ENCODE measurements at regions not wholly inside any gene's neighbourhood (a gene's known extent, or its start where the extent isn't known, plus 50 kb on each side); places are given as distances from the start of the nearest gene placed in this dataset.

GRCh38 chr13:64866331-64866730 lies 2363.8 kb downstream of the PCDH9 start:
- no peak for DNase-seq (ENCODE audit: low read depth in 4 of 4, low spot score in 1 of 4)

- DNase-seq (ENCODE audit: low read depth in 4 of 4, low spot score in 1 of 4), result no peak
Observed at GRCh38 chr13:64855506-64855905, 2374.6 kb downstream of the PCDH9 start.

GRCh38 chr13:64850017-64850416 lies 2380.1 kb downstream of the PCDH9 start:
- DNase-seq (ENCODE audit: low read depth in 4 of 4, low spot score in 1 of 4), result no peak

GRCh38 chr13:64849196-64849595 lies 2380.9 kb downstream of the PCDH9 start:
- no peak for DNase-seq (ENCODE audit: low read depth in 4 of 4, low spot score in 1 of 4)

- no peak for DNase-seq (ENCODE audit: low read depth in 4 of 4, low spot score in 1 of 4)
Observed at GRCh38 chr13:64847767-64848166, 2382.4 kb downstream of the PCDH9 start.

- no peak for DNase-seq (ENCODE audit: low read depth in 4 of 4, low spot score in 1 of 4)
Observed at GRCh38 chr13:64845110-64845509, 2385.0 kb downstream of the PCDH9 start.

- no peak for DNase-seq (ENCODE audit: low read depth in 4 of 4, low spot score in 1 of 4)
Observed at GRCh38 chr13:64819081-64819480, 2411.1 kb downstream of the PCDH9 start.

- no peak for DNase-seq (ENCODE audit: low read depth in 4 of 4, low spot score in 1 of 4)
Observed at GRCh38 chr13:64817691-64818090, 2412.4 kb downstream of the PCDH9 start.

- no peak for DNase-seq (ENCODE audit: low read depth in 4 of 4, low spot score in 1 of 4)
Observed at GRCh38 chr13:64810750-64811149, 2419.4 kb downstream of the PCDH9 start.

GRCh38 chr13:64808704-64809103 lies 2421.4 kb downstream of the PCDH9 start:
- no peak for DNase-seq (ENCODE audit: low read depth in 4 of 4, low spot score in 1 of 4)

GRCh38 chr13:64801768-64802167 lies 2428.4 kb downstream of the PCDH9 start:
- DNase-seq (ENCODE audit: low read depth in 4 of 4, low spot score in 1 of 4), result no peak

- no peak for DNase-seq (ENCODE audit: low read depth in 4 of 4, low spot score in 1 of 4)
Observed at GRCh38 chr13:64798422-64798821, 2431.7 kb downstream of the PCDH9 start.

GRCh38 chr13:64793592-64793991 lies 2436.5 kb downstream of the PCDH9 start:
- no peak for DNase-seq (ENCODE audit: low read depth in 4 of 4, low spot score in 1 of 4)

- no peak for DNase-seq (ENCODE audit: low read depth in 4 of 4, low spot score in 1 of 4)
Observed at GRCh38 chr13:64793131-64793530, 2437.0 kb downstream of the PCDH9 start.

GRCh38 chr13:64791373-64791772 lies 2438.8 kb downstream of the PCDH9 start:
- no peak for DNase-seq (ENCODE audit: low read depth in 4 of 4, low spot score in 1 of 4)

- DNase-seq (ENCODE audit: low read depth in 4 of 4, low spot score in 1 of 4), result no peak
Observed at GRCh38 chr13:64782466-64782865, 2447.7 kb downstream of the PCDH9 start.

- DNase-seq (ENCODE audit: low read depth in 4 of 4, low spot score in 1 of 4), result no peak
Observed at GRCh38 chr13:64778002-64778401, 2452.1 kb downstream of the PCDH9 start.

- no peak for DNase-seq (ENCODE audit: low read depth in 4 of 4, low spot score in 1 of 4)
Observed at GRCh38 chr13:64774915-64775314, 2455.2 kb downstream of the PCDH9 start.

GRCh38 chr13:64770743-64771142 lies 2459.4 kb downstream of the PCDH9 start:
- DNase-seq (ENCODE audit: low read depth in 4 of 4, low spot score in 1 of 4), result no peak

GRCh38 chr13:64767054-64767453 lies 2463.1 kb downstream of the PCDH9 start:
- DNase-seq (ENCODE audit: low read depth in 4 of 4, low spot score in 1 of 4), result no peak

- DNase-seq (ENCODE audit: low read depth in 4 of 4, low spot score in 1 of 4), result no peak
Observed at GRCh38 chr13:64765636-64766035, 2464.5 kb downstream of the PCDH9 start.

- no peak for DNase-seq (ENCODE audit: low read depth in 4 of 4, low spot score in 1 of 4)
Observed at GRCh38 chr13:64758521-64759244, 2471.5 kb downstream of the PCDH9 start.

- DNase-seq (ENCODE audit: low read depth in 4 of 4, low spot score in 1 of 4), result no peak
Observed at GRCh38 chr13:64756621-64757020, 2473.5 kb downstream of the PCDH9 start.
